IPS-15b (cell line): ENCODE measurements at regions not wholly inside any gene's neighbourhood (a gene's known extent, or its start where the extent isn't known, plus 50 kb on each side); places are given as distances from the start of the nearest gene placed in this dataset.
"Not testable (repeated sequence)": the region's sequence is repeated elsewhere in the genome, so short reads cannot be mapped to it uniquely, and the experiment has no call there.

Experiments
- H3K27me3 ChIP-seq: one replicate; pipeline ENCODE4 v1.6.1; 2013; ENCODE audit warnings: low read length; ENCODE audit not compliant: control insufficient read depth, insufficient read depth
- H3K36me3 ChIP-seq: one replicate; pipeline ENCODE4 v1.6.1; 2013; ENCODE audit warnings: low read length; ENCODE audit not compliant: control insufficient read depth, insufficient read depth
- H3K4me1 ChIP-seq: one replicate; pipeline ENCODE4 v1.6.1; 2013; ENCODE audit warnings: mild to moderate bottlenecking, low read length; ENCODE audit not compliant: control insufficient read depth, insufficient read depth
- H3K4me3 ChIP-seq: one replicate; pipeline ENCODE4 v1.5.1; 2013; ENCODE audit warnings: low read depth, low read length
- H3K9ac ChIP-seq: one replicate; pipeline ENCODE4 v1.6.1; 2013; ENCODE audit warnings: low read depth, mild to moderate bottlenecking, low read length
- H3K9me3 ChIP-seq: one replicate; pipeline ENCODE4 v1.6.1; 2013; ENCODE audit warnings: mild to moderate bottlenecking, low read length; ENCODE audit not compliant: control insufficient read depth, insufficient read depth

GRCh38 chr1:222894331-222894730 lies 79.5 kb downstream of the DISP1 start:
- Histone ChIP-seq H3K36me3 (no peaks in the 10 kb centered on the region), H3K9ac (no peak overlapping the region), H3K27me3 (no peaks in the 10 kb centered on the region), H3K9me3 (no peaks in the 10 kb centered on the region), H3K4me1 (no peaks in the 10 kb centered on the region), H3K4me3 (no peak overlapping the region)

GRCh38 chr1:222896630-222897526 lies 82.0 kb downstream of the DISP1 start:
- no peak overlapping the region for H3K9ac ChIP-seq
- no peaks in the 10 kb centered on the region for H3K4me1 ChIP-seq
- no peaks in the 10 kb centered on the region for H3K27me3 ChIP-seq
- H3K36me3 ChIP-seq, result no peaks in the 10 kb centered on the region
- H3K9me3 ChIP-seq, result no peaks in the 10 kb centered on the region
- no peak overlapping the region for H3K4me3 ChIP-seq

- no peaks in the 10 kb centered on the region for H3K9me3 ChIP-seq
- no peak overlapping the region for H3K9ac ChIP-seq
- H3K36me3 ChIP-seq, result no peaks in the 10 kb centered on the region
- no peak overlapping the region for H3K4me3 ChIP-seq
- no peaks in the 10 kb centered on the region for H3K4me1 ChIP-seq
- no peaks in the 10 kb centered on the region for H3K27me3 ChIP-seq
Observed at GRCh38 chr1:222897527-222898190, 82.8 kb downstream of the DISP1 start.

DNA sequence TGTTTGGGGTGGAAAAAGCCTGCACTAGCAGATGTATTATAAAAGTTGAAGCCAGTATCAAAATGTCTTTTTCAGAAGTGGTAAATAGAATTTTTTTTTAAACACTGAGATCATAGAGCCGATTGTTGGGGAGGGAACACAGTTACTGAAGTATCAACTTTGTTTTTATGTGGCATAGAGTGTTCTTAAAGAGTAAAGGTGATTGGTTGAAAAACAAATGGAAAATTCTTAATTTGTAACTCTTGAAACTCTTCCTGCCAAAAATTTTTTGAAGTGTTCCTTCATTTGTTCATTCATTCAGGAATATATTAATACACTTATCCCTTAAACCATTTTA lies 83.3 kb downstream of the DISP1 start:
- Histone ChIP-seq H3K9me3 (no peaks in the 10 kb centered on the region), H3K4me1 (no peaks in the 10 kb centered on the region), H3K4me3 (no peak overlapping the region), H3K9ac (no peak overlapping the region), H3K36me3 (no peaks in the 10 kb centered on the region), H3K27me3 (no peaks in the 10 kb centered on the region)

DNA sequence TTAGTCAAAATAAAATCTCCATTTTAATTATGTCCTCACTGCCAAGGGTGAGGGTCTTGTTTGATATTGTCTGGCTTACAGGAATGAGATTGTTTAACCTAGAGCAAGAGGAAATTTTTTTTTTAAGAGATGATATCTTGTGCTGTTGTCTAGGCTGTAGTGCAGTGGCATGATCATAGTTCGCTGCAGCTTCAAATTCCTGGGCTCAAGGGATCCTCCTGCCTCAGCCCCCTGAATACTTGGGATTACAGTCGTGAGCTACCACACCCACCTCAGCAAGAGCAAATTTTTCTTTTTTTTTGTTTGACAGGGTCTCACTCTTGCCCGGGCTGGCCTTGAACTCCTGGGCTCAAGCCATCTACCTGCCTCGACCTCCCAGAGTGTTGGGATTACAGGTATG lies 84.6 kb downstream of the DISP1 start:
- Histone ChIP-seq H3K4me1 (no peaks in the 10 kb centered on the region), H3K36me3 (no peaks in the 10 kb centered on the region), H3K9ac (no peak overlapping the region), H3K27me3 (no peaks in the 10 kb centered on the region), H3K4me3 (no peak overlapping the region), H3K9me3 (no peaks in the 10 kb centered on the region)

GRCh38 chr1:222904451-222904850 lies 89.6 kb downstream of the DISP1 start:
- Histone ChIP-seq H3K4me3 (no peak overlapping the region), H3K27me3 (no peaks in the 10 kb centered on the region), H3K4me1 (no peaks in the 10 kb centered on the region), H3K9ac (no peak overlapping the region), H3K9me3 (no peaks in the 10 kb centered on the region), H3K36me3 (no peaks in the 10 kb centered on the region)

- no peak overlapping the region for H3K9ac ChIP-seq
- no peaks in the 10 kb centered on the region for H3K36me3 ChIP-seq
- no peak overlapping the region for H3K4me3 ChIP-seq
- H3K4me1 ChIP-seq, result no peaks in the 10 kb centered on the region
- no peaks in the 10 kb centered on the region for H3K27me3 ChIP-seq
- no peaks in the 10 kb centered on the region for H3K9me3 ChIP-seq
Observed at GRCh38 chr1:222905151-222905550, 90.3 kb downstream of the DISP1 start.

GRCh38 chr1:222906271-222906739 lies 91.5 kb downstream of the DISP1 start:
- not testable (repeated sequence) for H3K9me3 ChIP-seq, H3K27me3 ChIP-seq, H3K4me3 ChIP-seq, H3K9ac ChIP-seq, H3K36me3 ChIP-seq, H3K4me1 ChIP-seq

DNA sequence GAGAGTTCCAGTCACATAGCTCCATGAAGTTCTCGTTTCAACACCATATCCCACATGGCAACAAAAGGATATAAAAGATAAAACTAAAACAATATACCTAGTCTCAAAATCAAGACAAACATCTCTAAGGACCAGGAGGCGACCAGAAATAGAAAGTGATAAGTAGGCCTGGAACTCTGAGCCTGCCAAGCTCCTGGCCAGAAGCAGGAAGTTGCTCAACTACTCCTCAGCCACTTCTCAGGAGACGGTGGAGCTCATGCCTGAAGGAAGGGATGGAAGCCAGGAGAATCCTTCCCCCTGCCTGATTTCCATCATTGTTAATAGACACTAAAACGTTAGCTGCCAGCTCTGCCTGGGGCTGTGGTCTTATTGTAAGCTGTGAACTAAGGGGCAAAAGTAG lies 94.7 kb downstream of the DISP1 start:
- Histone ChIP-seq H3K36me3 (no peaks in the 10 kb centered on the region), H3K9ac (no peak overlapping the region), H3K9me3 (no peaks in the 10 kb centered on the region), H3K27me3 (no peaks in the 10 kb centered on the region), H3K4me1 (no peaks in the 10 kb centered on the region), H3K4me3 (no peak overlapping the region)

GRCh38 chr1:222910699-222911098 lies 95.9 kb downstream of the DISP1 start:
- H3K4me1 ChIP-seq, result no peaks in the 10 kb centered on the region
- H3K27me3 ChIP-seq, result no peaks in the 10 kb centered on the region
- no peaks in the 10 kb centered on the region for H3K36me3 ChIP-seq
- no peak overlapping the region for H3K4me3 ChIP-seq
- H3K9ac ChIP-seq, result no peak overlapping the region
- no peaks in the 10 kb centered on the region for H3K9me3 ChIP-seq

DNA sequence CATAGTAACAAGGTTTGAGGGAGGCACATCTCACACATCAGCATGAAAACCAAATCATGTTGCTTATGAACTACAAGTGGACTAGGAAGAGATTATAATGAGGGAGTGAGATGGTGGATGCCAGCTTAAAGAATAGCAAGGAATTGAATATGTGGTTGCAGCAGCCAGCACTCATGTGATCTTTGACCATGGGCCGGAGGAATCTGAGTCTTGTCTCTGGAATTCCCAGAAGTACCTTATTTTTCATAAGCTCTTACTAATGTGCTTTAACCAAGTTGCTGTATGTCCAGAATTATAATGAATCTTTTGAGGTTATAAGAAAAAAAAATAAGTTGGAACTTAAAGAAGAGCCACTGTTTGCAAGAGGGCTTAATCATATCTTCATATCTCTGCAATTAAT lies 97.0 kb downstream of the DISP1 start:
- no peaks in the 10 kb centered on the region for H3K9me3 ChIP-seq
- H3K27me3 ChIP-seq, result no peaks in the 10 kb centered on the region
- no peak overlapping the region for H3K9ac ChIP-seq
- H3K4me1 ChIP-seq, result no peaks in the 10 kb centered on the region
- H3K4me3 ChIP-seq, result no peak overlapping the region
- H3K36me3 ChIP-seq, result no peaks in the 10 kb centered on the region

- Histone ChIP-seq H3K4me3 (no peak overlapping the region), H3K27me3 (no peaks in the 10 kb centered on the region), H3K36me3 (no peaks in the 10 kb centered on the region), H3K4me1 (no peaks in the 10 kb centered on the region), H3K9ac (no peak overlapping the region), H3K9me3 (no peaks in the 10 kb centered on the region)
Observed at GRCh38 chr1:222912730-222913129, 97.9 kb downstream of the DISP1 start.
